ENCODE measurements at regions not wholly inside any gene's neighbourhood (a gene's known extent, or its start where the extent isn't known, plus 50 kb on each side); places are given as distances from the start of the nearest gene placed in this dataset.

GRCh38 chr20:17854307-17854903 lies 114.2 kb downstream of the SNX5 start:
- no peak for TF ChIP-seq CTCF (IDR thresholded peaks at IDR 0.05)
- TF ChIP-seq ZFX (IDR thresholded peaks at IDR 0.05; ENCODE audit: borderline replicate concordance) = no peak
- H3K27ac ChIP-seq = no peak overlapping the region

- TF ChIP-seq CTCF (IDR thresholded peaks at IDR 0.05) (no peak), ZFX (IDR thresholded peaks at IDR 0.05; ENCODE audit: borderline replicate concordance) (no peak)
- H3K27ac ChIP-seq = no peak overlapping the region
These were observed 116.3 kb downstream of the SNX5 start for GRCh38 chr20:17852323-17852722.

GRCh38 chr20:17850684-17851026 lies 117.9 kb downstream of the SNX5 start:
- H3K27ac ChIP-seq = no peak overlapping the region
- TF ChIP-seq CTCF (IDR thresholded peaks at IDR 0.05) (no peak), ZFX (IDR thresholded peaks at IDR 0.05; ENCODE audit: borderline replicate concordance) (no peak)

GRCh38 chr20:17849901-17850683 lies 118.5 kb downstream of the SNX5 start:
- H3K27ac ChIP-seq = no peak overlapping the region
- TF ChIP-seq CTCF (IDR thresholded peaks at IDR 0.05) = no peak
- TF ChIP-seq ZFX (IDR thresholded peaks at IDR 0.05; ENCODE audit: borderline replicate concordance) = no peak

GRCh38 chr20:17849138-17849900 lies 119.3 kb downstream of the SNX5 start:
- TF ChIP-seq ZFX (IDR thresholded peaks at IDR 0.05; ENCODE audit: borderline replicate concordance) (no peak), CTCF (IDR thresholded peaks at IDR 0.05) (no peak)
- no peak overlapping the region for H3K27ac ChIP-seq

GRCh38 chr20:17848249-17849048 lies 120.1 kb downstream of the SNX5 start:
- TF ChIP-seq ZFX (IDR thresholded peaks at IDR 0.05; ENCODE audit: borderline replicate concordance) (no peak), CTCF (IDR thresholded peaks at IDR 0.05) (no peak)
- H3K27ac ChIP-seq = no peak overlapping the region

All from 22Rv1 (cell line).